ENCODE measurements at regions not wholly inside any gene's neighbourhood (a gene's known extent, or its start where the extent isn't known, plus 50 kb on each side); places are given as distances from the start of the nearest gene placed in this dataset.

GRCh38 chrX:150200820-150201287, 162.3 kb upstream of the MAMLD1 start:
- no peak overlapping the region for H3K9ac ChIP-seq (ENCODE audit: extremely low read depth, insufficient read length, low read length)

More at GRCh38 chrX:150200820-150201287, 162.3 kb upstream of the MAMLD1 start:
- H3T11ph ChIP-seq (ENCODE audit: low read length): no peak overlapping the region
- H3K9me3 Mint-ChIP-seq: peaks cover 63 to 71% of the 10 kb centered on the region in 2 experiments
- H3K23me2 ChIP-seq (ENCODE audit: insufficient read length, low read depth, low read length, poor library complexity, severe bottlenecking): no peaks in the 10 kb centered on the region
- peaks cover 3% of the 10 kb centered on the region for H3K27me3 Mint-ChIP-seq (ENCODE audit: low read depth)
- no peak overlapping the region for H2BK15ac ChIP-seq (ENCODE audit: low read depth, low read length)
- no peaks in the 10 kb centered on the region for H3K79me1 ChIP-seq (ENCODE audit: insufficient read depth, low read depth, low read length, poor library complexity, severe bottlenecking)
- no peak overlapping the region for H3K4me2 ChIP-seq (ENCODE audit: insufficient read depth, insufficient read length, low read length)
- no peak overlapping the region for H2BK5ac ChIP-seq (ENCODE audit: insufficient read length, low read length)
- H4K91ac ChIP-seq (ENCODE audit: insufficient read length, low read depth, low read length): no peak overlapping the region
- H4K20me1 ChIP-seq (ENCODE audit: control insufficient read depth, insufficient read depth, insufficient read length): no peaks in the 10 kb centered on the region
- no peak overlapping the region for H3K56ac ChIP-seq (ENCODE audit: insufficient read length, low read depth, low read length)
- no peak overlapping the region for H4K8ac ChIP-seq (replicated peaks; ENCODE audit: insufficient read length, low read depth, low read length)
- H2AFZ ChIP-seq (ENCODE audit: low read length): no peak overlapping the region
- no peak for DNase-seq
- no peak overlapping the region for H2BK120ac ChIP-seq (ENCODE audit: low read depth, low read length, poor library complexity, severe bottlenecking)
- no peak for TF ChIP-seq CTCF (conservative IDR thresholded peaks at IDR 0.05)
- no peak overlapping the region for H2BK20ac ChIP-seq (ENCODE audit: low read depth, low read length, poor library complexity, severe bottlenecking)
- H3K4me3 Mint-ChIP-seq: no peak overlapping the region
- H4K5ac ChIP-seq (ENCODE audit: insufficient read length, low read depth, low read length): no peak overlapping the region
- H2BK12ac ChIP-seq (ENCODE audit: insufficient read length, low read depth, low read length): no peak overlapping the region
- no peaks in the 10 kb centered on the region for H3K4me1 ChIP-seq (ENCODE audit: insufficient read depth, low read length)
- no peaks in the 10 kb centered on the region for H3K27me3 ChIP-seq (ENCODE audit: insufficient read depth, low read length)
- no CpG with 5 or more reads among the region's 5 CpGs for WGBS (ENCODE audit: extremely low coverage, insufficient read length, low lambda C conversion rate)
- no peak overlapping the region for H2AK5ac ChIP-seq (ENCODE audit: insufficient read length, low read length)
- no peak overlapping the region for H3K27ac ChIP-seq (ENCODE audit: insufficient read length, low read depth, low read length)
- no peak overlapping the region for H3K27ac Mint-ChIP-seq
- H3K18ac ChIP-seq (ENCODE audit: insufficient read length, low read depth, low read length): no peak overlapping the region
- peaks cover 10% of the 10 kb centered on the region for H3K9me3 ChIP-seq (ENCODE audit: control insufficient read depth, low read depth, low read length)
- H3K4ac ChIP-seq (ENCODE audit: low read depth, low read length): no peak overlapping the region
- peaks cover 0 to 3% of the 10 kb centered on the region in 2 experiments; a peak in 2 of 4 replicates for H3K4me1 Mint-ChIP-seq
- peaks cover 0 to 3% (median 0%) of the 10 kb centered on the region in 3 experiments; a peak in 4 of 7 replicates for H3K36me3 Mint-ChIP-seq (ENCODE audit: insufficient read depth in 1 of 3, low read depth in 3 of 3)
- no peak overlapping the region for H3K23ac ChIP-seq (ENCODE audit: insufficient read length, low read depth, low read length)
- H3K79me2 ChIP-seq (ENCODE audit: insufficient read depth, low read length): no peaks in the 10 kb centered on the region
- no peak overlapping the region for H3K14ac ChIP-seq (ENCODE audit: insufficient read depth, low read length)
